ENCODE measurements at regions not wholly inside any gene's neighbourhood (a gene's known extent, or its start where the extent isn't known, plus 50 kb on each side); places are given as distances from the start of the nearest gene placed in this dataset.

GRCh38 chr6:141992109-141992508, 140.6 kb upstream of the GJE1 start:
- TF ChIP-seq CTCF (IDR thresholded peaks at IDR 0.05; ENCODE audit: low read depth, low read length, missing control alignments), result no peak
- no peak for DNase-seq (ENCODE audit: low read depth)
- H3K4me3 ChIP-seq (ENCODE audit: low read depth, low read length), result no peak overlapping the region
- in situ Hi-C loops (cut with HindIII; ENCODE audit: low sequenced_read_pairs), result no loop called here

GRCh38 chr6:141990840-141991239, 141.9 kb upstream of the GJE1 start:
- H3K4me3 ChIP-seq (ENCODE audit: low read depth, low read length), result no peak overlapping the region
- in situ Hi-C loops (cut with HindIII; ENCODE audit: low sequenced_read_pairs), result no loop called here
- no peak for DNase-seq (ENCODE audit: low read depth)
- TF ChIP-seq CTCF (IDR thresholded peaks at IDR 0.05; ENCODE audit: low read depth, low read length, missing control alignments), result no peak

GRCh38 chr6:141989706-141989959, 143.1 kb upstream of the GJE1 start:
- DNase-seq (ENCODE audit: low read depth), result no peak
- H3K4me3 ChIP-seq (ENCODE audit: low read depth, low read length), result no peak overlapping the region
- in situ Hi-C loops (cut with HindIII; ENCODE audit: low sequenced_read_pairs), result no loop called here
- TF ChIP-seq CTCF (IDR thresholded peaks at IDR 0.05; ENCODE audit: low read depth, low read length, missing control alignments), result no peak

GRCh38 chr6:141988954-141989705, 143.6 kb upstream of the GJE1 start:
- peak; percentile 88 for TF ChIP-seq CTCF (IDR thresholded peaks at IDR 0.05; ENCODE audit: low read depth, low read length, missing control alignments)
- in situ Hi-C loops (cut with HindIII; ENCODE audit: low sequenced_read_pairs), result no loop called here
- H3K4me3 ChIP-seq (ENCODE audit: low read depth, low read length), result no peak overlapping the region
- peak; percentile 57 for DNase-seq (ENCODE audit: low read depth)

GRCh38 chr6:141988327-141988726, 144.4 kb upstream of the GJE1 start:
- TF ChIP-seq CTCF (IDR thresholded peaks at IDR 0.05; ENCODE audit: low read depth, low read length, missing control alignments), result no peak
- H3K4me3 ChIP-seq (ENCODE audit: low read depth, low read length), result no peak overlapping the region
- no peak for DNase-seq (ENCODE audit: low read depth)
- in situ Hi-C loops (cut with HindIII; ENCODE audit: low sequenced_read_pairs), result no loop called here

GRCh38 chr6:141986457-141986856, 146.3 kb upstream of the GJE1 start:
- DNase-seq (ENCODE audit: low read depth), result no peak
- no peak for TF ChIP-seq CTCF (IDR thresholded peaks at IDR 0.05; ENCODE audit: low read depth, low read length, missing control alignments)
- no peak overlapping the region for H3K4me3 ChIP-seq (ENCODE audit: low read depth, low read length)
- in situ Hi-C loops (cut with HindIII; ENCODE audit: low sequenced_read_pairs), result no loop called here
